OCI-LY3 (cell line): ENCODE measurements at regions not wholly inside any gene's neighbourhood (a gene's known extent, or its start where the extent isn't known, plus 50 kb on each side); places are given as distances from the start of the nearest gene placed in this dataset.

Experiments used
- CTCF ChIP-seq: fragments of 200-600, 300-600 bp; sonication (generic); IDR thresholded peaks from 2 replicates; pipeline ENCODE4 v1.5.1; 2014; ENCODE audit warnings: antibody characterized with exemption, low read length, low read depth
- EZH2phosphoT487 ChIP-seq: fragments of 200-600 bp; shearing (Covaris generic); IDR thresholded peaks from 2 replicates; pipeline ENCODE4 v1.6.1; 2018; ENCODE audit warnings: antibody characterized with exemption, mixed run types, low read depth

- TF ChIP-seq CTCF, result no peak
- no peak for TF ChIP-seq EZH2phosphoT487
Measured at GRCh38 chr18:39039813-39040212, 1474.2 kb upstream of the CELF4 start.
